A673 (cell line): ENCODE measurements at regions not wholly inside any gene's neighbourhood (a gene's known extent, or its start where the extent isn't known, plus 50 kb on each side); places are given as distances from the start of the nearest gene placed in this dataset.

Experiments used
- CTCF ChIP-seq: fragments of 300-800, 200-600 bp; sonication (generic); conservative IDR thresholded peaks from 2 replicates; pipeline ENCODE4 v1.5.1; 2017; ENCODE audit warnings: low read depth, mild to moderate bottlenecking, antibody characterized with exemption, low read length, moderate library complexity, mixed read lengths
- EZH2 ChIP-seq: fragments of 200-600 bp; sonication (generic); IDR thresholded peaks from 2 replicates; pipeline ENCODE4 v1.6.1; 2017; ENCODE audit warnings: borderline replicate concordance, low read depth, mild to moderate bottlenecking, mixed read lengths, antibody characterized with exemption, low read length; ENCODE audit not compliant: poor library complexity, severe bottlenecking

- TF ChIP-seq CTCF: no peak
- TF ChIP-seq EZH2: no peak
These were observed 168.3 kb downstream of the ATOH1 start for GRCh38 chr4:93996895-93997294.
